ENCODE measurements at regions not wholly inside any gene's neighbourhood (a gene's known extent, or its start where the extent isn't known, plus 50 kb on each side); places are given as distances from the start of the nearest gene placed in this dataset.
"Not testable (repeated sequence)": the region's sequence is repeated elsewhere in the genome, so short reads cannot be mapped to it uniquely, and the experiment has no call there.

GRCh38 chr17:73899839-73900238, 255.6 kb upstream of the SDK2 start:
- H3K9me3 Mint-ChIP-seq = no peaks in the 10 kb centered on the region
- H3K27me3 Mint-ChIP-seq (ENCODE audit: low read depth) = peaks cover 42% of the 10 kb centered on the region
- peaks cover 2% of the 10 kb centered on the region for H3K4me1 Mint-ChIP-seq (ENCODE audit: low read depth)
- H3K4me3 Mint-ChIP-seq = no peak overlapping the region
- H3K27ac Mint-ChIP-seq = no peak overlapping the region
- H3K36me3 Mint-ChIP-seq (ENCODE audit: low read depth) = no peaks in the 10 kb centered on the region

- Mint-ChIP-seq H3K27ac (no peak overlapping the region), H3K4me3 (no peak overlapping the region), H3K27me3 (ENCODE audit: low read depth) (peaks cover 42% of the 10 kb centered on the region), H3K36me3 (ENCODE audit: low read depth) (no peaks in the 10 kb centered on the region), H3K4me1 (ENCODE audit: low read depth) (peaks cover 2% of the 10 kb centered on the region), H3K9me3 (no peaks in the 10 kb centered on the region)
Measured at GRCh38 chr17:73900516-73900915, 256.3 kb upstream of the SDK2 start.

DNA sequence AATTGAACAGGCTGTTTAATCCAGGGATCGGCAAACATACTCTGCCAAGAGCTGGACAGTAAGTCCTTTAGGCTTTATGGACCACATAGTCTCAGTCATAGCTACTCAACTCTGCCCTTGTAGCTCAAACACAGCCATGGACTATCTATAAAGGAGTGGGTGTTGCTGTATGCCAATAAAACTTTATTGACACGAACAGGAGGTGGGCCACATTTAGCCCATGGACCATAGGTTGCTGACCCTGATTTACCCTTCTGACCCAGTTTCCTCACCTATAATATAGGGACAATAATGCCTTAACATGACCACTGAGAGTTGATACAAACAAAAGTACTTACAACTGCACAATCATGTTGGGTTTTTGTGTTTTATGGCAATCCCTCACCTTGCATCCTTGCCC, 257.0 kb upstream of the SDK2 start:
- Mint-ChIP-seq H3K27ac (no peak overlapping the region), H3K9me3 (no peaks in the 10 kb centered on the region), H3K27me3 (ENCODE audit: low read depth) (peaks cover 42% of the 10 kb centered on the region), H3K36me3 (ENCODE audit: low read depth) (no peaks in the 10 kb centered on the region), H3K4me3 (no peak overlapping the region), H3K4me1 (ENCODE audit: low read depth) (peaks cover 2% of the 10 kb centered on the region)

- no peak overlapping the region for H3K27ac Mint-ChIP-seq
- H3K9me3 Mint-ChIP-seq = no peaks in the 10 kb centered on the region
- H3K27me3 Mint-ChIP-seq (ENCODE audit: low read depth) = peaks cover 42% of the 10 kb centered on the region
- peaks cover 2% of the 10 kb centered on the region for H3K4me1 Mint-ChIP-seq (ENCODE audit: low read depth)
- H3K4me3 Mint-ChIP-seq = peak overlapping the region; percentile 72
- no peaks in the 10 kb centered on the region for H3K36me3 Mint-ChIP-seq (ENCODE audit: low read depth)
Measured at GRCh38 chr17:73901661-73902415, 257.6 kb upstream of the SDK2 start.

DNA sequence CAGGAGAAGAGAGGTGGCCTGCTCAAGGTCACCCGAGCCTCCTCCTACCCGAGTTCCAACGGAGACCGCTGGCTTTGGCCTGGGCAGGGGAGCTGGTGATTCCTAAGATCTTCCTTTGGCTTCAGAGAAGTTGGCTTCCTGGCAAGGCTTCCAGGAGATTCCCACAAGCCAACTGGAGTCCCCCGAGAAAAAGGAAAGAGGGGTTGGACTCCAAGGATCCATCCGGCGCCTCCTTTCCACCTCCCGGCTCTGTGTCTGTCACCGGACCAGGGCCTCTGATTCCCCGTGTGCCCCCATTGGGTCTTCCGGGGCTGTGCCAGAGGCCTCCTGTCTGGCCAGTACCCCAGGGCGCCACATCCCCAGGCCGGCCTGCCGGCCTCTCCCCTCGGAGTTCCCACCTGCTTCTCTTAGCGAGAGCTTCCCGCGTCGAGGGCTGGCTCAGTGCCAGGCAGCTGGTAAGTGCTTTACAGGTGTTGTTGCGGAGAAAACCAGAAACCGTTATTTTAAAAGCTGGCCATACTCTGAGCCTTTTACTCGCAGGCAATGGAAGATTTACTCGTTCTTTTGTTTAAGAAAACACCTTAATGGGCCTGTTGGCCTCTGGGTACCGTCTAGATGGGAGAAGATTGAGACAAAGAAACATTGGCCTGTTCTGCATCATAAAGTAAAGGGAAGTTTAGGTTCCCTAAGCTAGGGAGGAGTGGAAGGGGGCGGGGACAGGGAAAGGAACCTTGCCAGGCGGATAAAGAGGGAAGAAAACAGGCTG, 258.4 kb upstream of the SDK2 start:
- Mint-ChIP-seq H3K9me3 (no peaks in the 10 kb centered on the region), H3K4me1 (ENCODE audit: low read depth) (peaks cover 2% of the 10 kb centered on the region), H3K27ac (no peak overlapping the region), H3K36me3 (ENCODE audit: low read depth) (no peaks in the 10 kb centered on the region), H3K27me3 (ENCODE audit: low read depth) (peaks cover 42% of the 10 kb centered on the region), H3K4me3 (no peak overlapping the region)

DNA sequence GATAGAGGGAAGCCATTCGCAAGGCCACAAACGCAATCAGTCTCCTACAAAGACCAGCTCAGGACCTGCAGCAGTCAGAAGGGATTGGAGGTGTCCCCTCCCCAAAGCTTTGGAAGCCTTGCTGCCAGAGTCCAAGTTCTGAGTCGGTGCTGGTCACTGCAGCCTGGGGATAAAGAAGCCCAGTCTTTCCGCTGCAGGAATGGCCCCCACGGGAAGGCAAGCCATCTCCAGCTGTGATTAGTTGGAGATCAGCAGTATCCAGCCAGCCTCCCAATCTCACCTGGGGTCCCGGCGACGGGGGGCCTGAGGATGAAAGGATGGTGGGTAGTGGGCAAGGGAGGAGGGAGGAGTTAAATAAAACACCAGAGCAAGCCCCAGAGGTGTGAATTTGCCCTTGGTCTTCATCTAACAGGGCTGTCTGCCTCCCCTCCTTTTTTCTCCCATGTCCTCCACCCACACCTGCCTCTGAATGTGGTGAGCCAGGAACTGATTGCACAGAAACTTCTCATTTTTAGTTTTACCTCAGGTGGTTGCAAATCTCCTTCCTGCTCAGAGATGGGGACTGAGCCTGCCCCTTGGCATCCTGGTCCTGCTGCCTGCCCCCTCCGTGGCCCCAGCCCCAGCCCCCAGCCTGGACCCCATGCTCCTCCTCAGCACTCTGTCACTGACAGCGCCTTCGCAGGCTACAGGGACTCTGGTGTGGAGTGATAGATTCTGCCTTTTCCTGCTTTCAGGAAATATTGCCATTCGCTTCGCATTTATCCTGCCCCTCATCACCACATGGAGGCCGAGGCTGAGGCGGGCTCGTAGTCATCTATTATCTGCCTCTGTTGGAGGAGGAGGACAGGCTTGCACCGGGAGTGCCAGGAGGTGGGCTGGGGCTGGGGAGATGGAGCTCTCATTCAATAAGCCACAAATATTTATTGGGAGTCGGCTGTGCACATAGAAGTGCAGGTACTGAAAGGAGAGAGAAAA, 262.9 kb upstream of the SDK2 start:
- Mint-ChIP-seq H3K27ac (no peak overlapping the region), H3K36me3 (ENCODE audit: low read depth) (no peaks in the 10 kb centered on the region), H3K27me3 (ENCODE audit: low read depth) (peaks cover 20% of the 10 kb centered on the region), H3K4me1 (ENCODE audit: low read depth) (no peaks in the 10 kb centered on the region), H3K9me3 (no peaks in the 10 kb centered on the region), H3K4me3 (no peak overlapping the region)

GRCh38 chr17:73909186-73909585, 264.9 kb upstream of the SDK2 start:
- Mint-ChIP-seq H3K36me3 (ENCODE audit: low read depth) (no peaks in the 10 kb centered on the region), H3K9me3 (no peaks in the 10 kb centered on the region), H3K27me3 (ENCODE audit: low read depth) (peaks cover 6% of the 10 kb centered on the region), H3K4me1 (ENCODE audit: low read depth) (no peaks in the 10 kb centered on the region), H3K27ac (no peak overlapping the region), H3K4me3 (no peak overlapping the region)

DNA sequence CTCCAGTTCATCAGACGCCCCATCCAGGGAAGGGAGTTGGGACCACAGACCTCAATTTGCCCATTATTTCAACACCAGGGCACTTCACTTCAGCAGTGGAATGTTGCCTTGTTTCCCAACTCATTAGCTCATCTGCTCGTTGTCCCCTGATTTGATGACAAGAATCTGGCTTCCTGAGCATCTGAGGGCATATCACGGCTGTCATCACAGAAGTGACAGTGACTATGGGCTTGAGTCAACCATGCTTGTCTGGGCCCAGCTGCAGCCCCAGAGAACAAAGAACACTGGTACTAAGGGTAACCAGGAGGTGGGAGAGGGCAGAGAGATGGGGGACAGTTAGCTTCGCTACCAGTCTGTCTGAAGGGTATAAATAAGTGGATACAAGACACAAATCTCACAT, 266.0 kb upstream of the SDK2 start:
- Mint-ChIP-seq H3K27me3 (ENCODE audit: low read depth) (peaks cover 12% of the 10 kb centered on the region), H3K9me3 (no peaks in the 10 kb centered on the region), H3K4me1 (ENCODE audit: low read depth) (no peaks in the 10 kb centered on the region), H3K27ac (no peak overlapping the region), H3K4me3 (no peak overlapping the region), H3K36me3 (ENCODE audit: low read depth) (no peaks in the 10 kb centered on the region)

DNA sequence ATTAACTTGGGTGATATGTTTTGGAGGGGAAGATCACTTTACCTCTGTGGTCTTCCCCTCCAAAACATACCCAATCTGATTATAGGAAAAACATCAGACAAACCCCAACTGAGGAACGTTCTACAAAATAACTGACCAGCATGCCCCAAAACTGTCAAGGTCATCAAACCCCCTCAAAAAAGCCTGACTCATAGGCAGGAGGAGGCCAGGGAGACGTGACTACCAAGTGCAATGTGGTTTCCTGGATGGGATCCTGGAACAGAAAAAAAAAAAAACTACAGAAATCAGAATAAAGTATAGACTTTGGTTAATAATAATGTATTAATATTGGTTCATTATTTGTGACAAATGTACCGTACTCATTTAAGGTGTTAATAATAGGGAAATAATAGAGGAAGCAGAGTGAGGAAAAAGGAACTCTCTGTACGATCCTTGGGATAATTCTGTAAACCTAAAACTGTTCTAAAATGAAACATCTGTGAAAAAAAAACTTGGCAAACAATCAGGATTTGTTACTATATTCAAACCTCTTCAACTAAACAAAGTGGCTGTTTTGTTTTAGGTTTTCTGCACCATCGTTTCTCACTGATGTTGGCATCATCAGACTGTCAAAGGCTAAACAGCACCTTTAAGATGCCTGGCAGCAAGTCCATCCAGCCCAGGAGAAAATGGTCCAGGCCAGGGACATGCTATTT, 266.7 kb upstream of the SDK2 start:
- no peaks in the 10 kb centered on the region for H3K36me3 Mint-ChIP-seq (ENCODE audit: low read depth)
- H3K4me3 Mint-ChIP-seq = no peak overlapping the region
- peaks cover 12% of the 10 kb centered on the region for H3K27me3 Mint-ChIP-seq (ENCODE audit: low read depth)

DNA sequence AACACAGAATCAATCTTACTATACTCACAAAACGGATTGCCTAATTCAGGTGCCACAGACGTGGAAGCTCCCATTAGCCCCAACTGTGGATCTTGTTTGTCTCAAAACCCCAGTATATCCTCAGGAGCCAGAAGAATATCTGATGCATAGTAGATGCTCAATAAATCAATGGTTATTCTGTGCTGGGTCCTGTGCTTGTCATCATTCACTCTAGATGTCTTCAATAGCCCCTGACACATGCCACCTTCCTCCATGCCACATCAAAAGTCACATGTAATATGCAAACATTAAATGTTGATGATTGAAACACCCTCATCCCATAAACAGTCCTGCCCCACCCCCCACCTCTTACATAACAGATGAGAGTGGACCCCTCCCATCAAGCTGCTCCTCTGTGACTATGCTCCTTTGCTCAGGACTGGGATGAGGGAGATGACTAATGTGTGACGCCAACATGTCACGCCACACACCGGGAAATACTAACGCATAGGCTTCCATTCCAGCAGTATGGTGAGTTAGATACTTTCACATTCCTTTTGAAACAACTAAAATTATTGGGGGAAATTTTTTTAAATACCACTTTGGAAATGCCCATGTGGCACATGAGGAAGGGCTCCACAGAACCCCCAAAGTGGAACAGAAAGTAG, 267.6 kb upstream of the SDK2 start:
- Mint-ChIP-seq H3K4me1 (ENCODE audit: low read depth) (no peaks in the 10 kb centered on the region), H3K4me3 (no peak overlapping the region), H3K27me3 (ENCODE audit: low read depth) (peaks cover 14% of the 10 kb centered on the region), H3K36me3 (ENCODE audit: low read depth) (no peaks in the 10 kb centered on the region), H3K27ac (no peak overlapping the region), H3K9me3 (no peaks in the 10 kb centered on the region)

More for the DNA sequence above, 266.7 kb upstream of the SDK2 start:
- Mint-ChIP-seq H3K27ac (no peak overlapping the region), H3K4me1 (ENCODE audit: low read depth) (no peaks in the 10 kb centered on the region), H3K9me3 (no peaks in the 10 kb centered on the region)

DNA sequence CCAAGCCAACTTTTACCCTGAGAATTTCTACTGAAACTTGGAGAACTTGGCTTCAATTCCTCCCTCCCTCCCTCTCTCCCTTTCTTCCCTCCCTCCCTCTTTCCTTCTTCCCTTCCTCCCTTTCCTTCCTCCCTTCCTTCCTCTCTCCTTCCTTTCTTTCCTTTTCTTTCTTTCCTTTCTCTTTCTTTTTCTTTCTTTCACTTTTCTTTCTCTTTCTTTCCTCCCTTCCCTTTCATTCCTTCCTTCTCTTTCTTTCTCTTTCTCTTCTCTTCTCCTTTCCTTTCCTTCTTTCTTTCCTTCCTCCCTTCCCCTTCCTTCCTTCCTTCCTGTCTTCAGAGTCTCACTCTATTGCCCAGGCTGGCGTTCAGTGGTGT, 268.1 kb upstream of the SDK2 start:
- Mint-ChIP-seq H3K27me3 (ENCODE audit: low read depth) (peaks cover 17% of the 10 kb centered on the region), H3K4me1 (ENCODE audit: low read depth) (no peaks in the 10 kb centered on the region), H3K36me3 (ENCODE audit: low read depth) (no peaks in the 10 kb centered on the region), H3K9me3 (no peaks in the 10 kb centered on the region), H3K27ac (no peak overlapping the region), H3K4me3 (no peak overlapping the region)

- Mint-ChIP-seq H3K27me3 (ENCODE audit: low read depth) (peaks cover 22% of the 10 kb centered on the region), H3K9me3 (no peaks in the 10 kb centered on the region), H3K36me3 (ENCODE audit: low read depth) (no peaks in the 10 kb centered on the region), H3K4me3 (no peak overlapping the region), H3K27ac (no peak overlapping the region), H3K4me1 (ENCODE audit: low read depth) (no peaks in the 10 kb centered on the region)
Measured at GRCh38 chr17:73914536-73915274, 270.5 kb upstream of the SDK2 start.

DNA sequence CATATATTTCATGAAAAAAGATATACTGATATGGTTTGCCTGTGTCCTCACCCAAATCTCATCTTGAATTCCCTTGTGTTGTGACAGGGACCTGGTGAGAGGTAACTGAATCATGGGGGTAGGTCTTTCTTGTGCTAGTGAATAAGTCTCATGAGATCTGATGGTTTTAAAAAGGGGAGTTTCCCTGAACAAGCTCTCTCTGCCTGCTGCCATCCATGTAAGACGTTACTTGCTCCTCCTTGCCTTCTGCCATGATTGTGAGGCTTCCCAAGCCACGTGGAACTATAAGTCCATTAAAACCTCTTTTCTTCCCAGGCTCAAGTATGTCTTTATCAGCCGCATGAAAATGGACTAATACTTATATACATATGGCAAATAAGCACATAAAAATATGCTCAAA, 274.8 kb upstream of the SDK2 start:
- H3K4me3 Mint-ChIP-seq; H3K27ac Mint-ChIP-seq; H3K4me1 Mint-ChIP-seq (ENCODE audit: low read depth); H3K36me3 Mint-ChIP-seq (ENCODE audit: low read depth); H3K9me3 Mint-ChIP-seq: not testable (repeated sequence)
- H3K27me3 Mint-ChIP-seq (ENCODE audit: low read depth) = peaks cover 32% of the 10 kb centered on the region
